AG04450 (cell line): ENCODE measurements at regions not wholly inside any gene's neighbourhood (a gene's known extent, or its start where the extent isn't known, plus 50 kb on each side); places are given as distances from the start of the nearest gene placed in this dataset.

Source experiments
- CTCF ChIA-PET: fragments of 300-600, 350-600 bp; formaldehyde crosslinking; extraction: SDS; loops from one replicate; lab custom pipeline; 2022; ENCODE audit warnings: antibody characterized with exemption, inconsistent platforms; lab: Charles Lee
- POLR2A ChIA-PET: fragments of 350-600 bp; formaldehyde crosslinking; extraction: SDS; loops from one replicate; lab custom pipeline; 2021; ENCODE audit warnings: antibody characterized with exemption, inconsistent platforms; lab: Yijun Ruan, JAX
- DNase-seq: peaks from one replicate; pipeline ENCODE4 v3.0.0-alpha.2; 2011; ENCODE audit warnings: low read depth, low spot score
- H3K27ac ChIP-seq: one replicate; pipeline ENCODE4 v1.5.1; 2012; ENCODE audit warnings: low read depth, low read length, control low read depth
- H3K27me3 ChIP-seq: one replicate; pipeline ENCODE4 v1.6.0; 2012; ENCODE audit warnings: low read length; ENCODE audit not compliant: control insufficient read depth, insufficient read depth
- H3K4me3 ChIP-seq: 2 replicates; pipeline ENCODE4 v1.5.1; 2011; ENCODE audit warnings: mild to moderate bottlenecking, low read depth, low read length, control low read depth
- H3K9me3 ChIP-seq: 2 replicates; pipeline ENCODE4 v1.5.1; 2012; ENCODE audit warnings: low read length; ENCODE audit not compliant: control insufficient read depth, insufficient read depth
- CTCF ChIP-seq: IDR thresholded peaks from 2 replicates; pipeline ENCODE4 v1.5.1; 2011; ENCODE audit warnings: low read depth, low read length, control low read depth, inconsistent platforms

DNA sequence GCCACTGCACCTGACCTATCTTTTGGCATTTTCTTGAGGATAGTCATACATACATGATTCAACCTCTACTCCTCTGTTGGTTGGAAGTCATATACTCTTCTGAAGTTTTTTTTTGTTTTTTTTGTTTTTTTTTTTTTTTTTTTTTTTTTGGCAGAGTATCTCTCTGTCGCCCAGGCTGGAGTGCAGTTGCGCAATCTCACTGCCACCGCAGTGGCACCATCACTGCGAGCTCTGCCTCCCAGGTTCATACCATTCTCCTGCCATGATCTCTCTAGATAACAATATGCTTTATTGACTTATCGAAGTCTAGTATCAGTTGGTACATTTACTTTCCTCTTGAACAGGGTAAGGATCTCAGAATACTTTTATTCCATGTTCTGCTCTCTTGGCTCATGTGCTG, 224.2 kb upstream of the WSCD1 start:
- CTCF ChIA-PET = no interaction called here
- DNase-seq = no peak
- Histone ChIP-seq H3K9me3 (peaks cover 3% of the 10 kb centered on the region), H3K4me3 (no peak overlapping the region), H3K27ac (no peak overlapping the region), H3K27me3 (peaks cover 3% of the 10 kb centered on the region)
- no peak for TF ChIP-seq CTCF
- POLR2A ChIA-PET = interaction anchor here (0.6 kb wide), 1 partner anchor 63 kb away, joined by 5 read pairs; no protein-coding TSS in a partner anchor

GRCh38 chr17:5854871-5855554, 215.2 kb upstream of the WSCD1 start:
- ChIA-PET CTCF (no interaction called here), POLR2A (no interaction called here)
- TF ChIP-seq CTCF = no peak
- Histone ChIP-seq H3K27me3 (no peaks in the 10 kb centered on the region), H3K4me3 (no peak overlapping the region), H3K9me3 (no peaks in the 10 kb centered on the region; the same call in 1 of the 2 replicates), H3K27ac (no peak overlapping the region)
- DNase-seq = no peak

DNA sequence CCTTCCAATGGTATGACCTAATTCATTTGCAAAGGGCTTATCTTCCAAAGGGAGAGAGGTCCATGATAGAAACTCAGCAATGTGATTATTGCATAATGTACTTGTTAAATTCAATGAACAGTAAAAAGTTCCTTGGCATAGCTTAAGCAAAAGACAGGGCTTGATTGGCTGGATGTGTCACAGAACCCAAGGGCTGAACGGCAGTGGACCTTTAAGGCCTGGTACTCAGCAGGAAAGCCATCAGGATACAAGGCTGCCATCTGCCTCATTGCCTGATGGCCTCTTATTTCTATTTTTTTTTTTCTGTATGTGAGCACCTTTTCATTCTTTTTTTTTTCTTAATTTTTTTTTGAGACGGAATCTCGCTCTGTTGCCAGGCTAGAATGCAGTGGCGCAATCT, 208.9 kb upstream of the WSCD1 start:
- CTCF ChIA-PET = no interaction called here

DNA sequence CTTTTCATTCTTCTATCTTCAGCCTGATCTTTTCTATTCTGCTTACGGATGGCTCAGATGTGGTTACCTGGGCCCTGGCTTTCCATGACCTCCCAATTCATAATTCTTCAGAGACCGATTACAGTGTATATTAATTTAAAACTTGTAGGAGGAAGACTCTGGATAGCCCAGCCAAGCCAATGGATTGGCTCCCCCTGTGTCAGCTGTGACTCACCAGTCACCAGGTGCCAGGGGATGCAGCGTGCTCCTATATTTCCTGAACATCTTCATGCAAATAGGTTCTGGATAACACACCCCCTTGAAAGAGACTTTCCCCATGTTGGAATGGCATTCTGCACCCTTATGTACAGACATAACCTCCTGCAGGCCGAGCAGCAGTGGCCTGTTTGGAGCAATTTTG, 208.3 kb upstream of the WSCD1 start:
- TF ChIP-seq CTCF = no peak
- ChIA-PET POLR2A (no interaction called here), CTCF (no interaction called here)
- H3K4me3 ChIP-seq = no peak overlapping the region
- H3K27me3 ChIP-seq = no peaks in the 10 kb centered on the region
- no peak overlapping the region for H3K27ac ChIP-seq
- H3K9me3 ChIP-seq = no peaks in the 10 kb centered on the region
- DNase-seq = no peak

More for the DNA sequence above, 208.9 kb upstream of the WSCD1 start:
- H3K27ac ChIP-seq = no peak overlapping the region
- DNase-seq = no peak
- TF ChIP-seq CTCF = no peak
- H3K9me3 ChIP-seq = no peaks in the 10 kb centered on the region
- H3K4me3 ChIP-seq = no peak overlapping the region
- no peaks in the 10 kb centered on the region for H3K27me3 ChIP-seq
- POLR2A ChIA-PET = no interaction called here

- H3K27me3 ChIP-seq = no peaks in the 10 kb centered on the region
- TF ChIP-seq CTCF = no peak
- CTCF ChIA-PET = no interaction called here
- no peak for DNase-seq
- POLR2A ChIA-PET = no interaction called here
- H3K27ac ChIP-seq = no peak overlapping the region
- H3K9me3 ChIP-seq = no peaks in the 10 kb centered on the region
- no peak overlapping the region for H3K4me3 ChIP-seq
Measured at GRCh38 chr17:5862395-5862794, 207.8 kb upstream of the WSCD1 start.
